ENCODE measurements at regions not wholly inside any gene's neighbourhood (a gene's known extent, or its start where the extent isn't known, plus 50 kb on each side); places are given as distances from the start of the nearest gene placed in this dataset.
A peak's percentile ranks its signal among the peaks of the same experiment; 100 is the strongest.

GRCh38 chr7:47664650-47665195 lies 82.8 kb upstream of the TNS3 start:
- no peaks in the 10 kb centered on the region for H3K4me1 ChIP-seq (ENCODE audit: control insufficient read depth, insufficient read depth, low read length)

GRCh38 chr7:47663851-47664250 lies 81.9 kb upstream of the TNS3 start:
- Histone ChIP-seq H3K27ac (ENCODE audit: low read depth, low read length) (no peak overlapping the region), H3K9me3 (ENCODE audit: control insufficient read depth, insufficient read depth, low read length) (no peaks in the 10 kb centered on the region), H3K27me3 (ENCODE audit: control insufficient read depth, insufficient read depth, low read length) (no peaks in the 10 kb centered on the region), H3K36me3 (ENCODE audit: control insufficient read depth, insufficient read depth, low read length) (no peaks in the 10 kb centered on the region), H3K9ac (ENCODE audit: low read depth, low read length) (no peak overlapping the region), H3K4me1 (ENCODE audit: control insufficient read depth, insufficient read depth, low read length) (no peaks in the 10 kb centered on the region), H3K4me3 (ENCODE audit: low read depth, low read length) (no peak overlapping the region)

More at GRCh38 chr7:47664650-47665195, 82.8 kb upstream of the TNS3 start:
- Histone ChIP-seq H3K9ac (ENCODE audit: low read depth, low read length) (no peak overlapping the region), H3K36me3 (ENCODE audit: control insufficient read depth, insufficient read depth, low read length) (no peaks in the 10 kb centered on the region), H3K4me3 (ENCODE audit: low read depth, low read length) (no peak overlapping the region), H3K27me3 (ENCODE audit: control insufficient read depth, insufficient read depth, low read length) (no peaks in the 10 kb centered on the region), H3K27ac (ENCODE audit: low read depth, low read length) (no peak overlapping the region), H3K9me3 (ENCODE audit: control insufficient read depth, insufficient read depth, low read length) (no peaks in the 10 kb centered on the region)

GRCh38 chr7:47663213-47663612 lies 81.3 kb upstream of the TNS3 start:
- no peak overlapping the region for H3K4me3 ChIP-seq (ENCODE audit: low read depth, low read length)
- no peaks in the 10 kb centered on the region for H3K36me3 ChIP-seq (ENCODE audit: control insufficient read depth, insufficient read depth, low read length)
- H3K4me1 ChIP-seq (ENCODE audit: control insufficient read depth, insufficient read depth, low read length) = no peaks in the 10 kb centered on the region
- no peaks in the 10 kb centered on the region for H3K9me3 ChIP-seq (ENCODE audit: control insufficient read depth, insufficient read depth, low read length)
- no peaks in the 10 kb centered on the region for H3K27me3 ChIP-seq (ENCODE audit: control insufficient read depth, insufficient read depth, low read length)
- H3K9ac ChIP-seq (ENCODE audit: low read depth, low read length) = no peak overlapping the region
- no peak overlapping the region for H3K27ac ChIP-seq (ENCODE audit: low read depth, low read length)

DNA sequence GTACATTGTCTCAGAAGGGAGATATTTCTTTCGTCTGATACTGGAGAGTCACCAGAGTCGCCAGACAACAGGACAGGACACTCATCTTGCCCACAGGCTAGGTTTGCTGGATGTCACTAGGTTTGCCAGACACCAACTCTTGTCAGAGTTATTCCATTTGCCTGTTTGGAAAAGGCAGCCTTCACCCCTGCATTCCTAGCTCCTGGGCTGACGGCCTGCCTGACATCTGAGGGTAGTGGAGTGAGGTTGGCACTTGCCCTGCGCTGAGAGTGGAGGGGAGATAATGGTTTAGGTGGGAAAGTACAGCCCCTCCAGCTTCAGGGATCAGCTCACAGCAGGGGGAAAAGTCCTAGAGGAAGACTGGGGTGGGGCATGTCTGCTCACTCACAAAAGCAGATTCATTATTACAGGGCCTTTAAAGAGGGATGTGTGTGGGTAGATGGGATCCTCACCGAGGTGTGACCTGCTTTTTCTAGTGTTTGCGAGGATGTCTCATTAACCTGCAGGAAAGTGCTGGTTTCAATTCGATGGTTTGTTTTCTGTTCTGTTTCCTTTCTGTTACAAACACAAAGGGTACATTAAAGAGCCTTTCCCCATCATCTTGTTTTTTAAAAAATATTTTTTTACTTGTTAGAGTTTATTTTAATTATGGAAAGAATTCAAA lies 79.3 kb upstream of the TNS3 start:
- Histone ChIP-seq H3K4me1 (ENCODE audit: control insufficient read depth, insufficient read depth, low read length) (no peaks in the 10 kb centered on the region), H3K4me3 (ENCODE audit: low read depth, low read length) (no peak overlapping the region), H3K9me3 (ENCODE audit: control insufficient read depth, insufficient read depth, low read length) (no peaks in the 10 kb centered on the region), H3K36me3 (ENCODE audit: control insufficient read depth, insufficient read depth, low read length) (no peaks in the 10 kb centered on the region), H3K27me3 (ENCODE audit: control insufficient read depth, insufficient read depth, low read length) (no peaks in the 10 kb centered on the region), H3K27ac (ENCODE audit: low read depth, low read length) (no peak overlapping the region), H3K9ac (ENCODE audit: low read depth, low read length) (no peak overlapping the region)

DNA sequence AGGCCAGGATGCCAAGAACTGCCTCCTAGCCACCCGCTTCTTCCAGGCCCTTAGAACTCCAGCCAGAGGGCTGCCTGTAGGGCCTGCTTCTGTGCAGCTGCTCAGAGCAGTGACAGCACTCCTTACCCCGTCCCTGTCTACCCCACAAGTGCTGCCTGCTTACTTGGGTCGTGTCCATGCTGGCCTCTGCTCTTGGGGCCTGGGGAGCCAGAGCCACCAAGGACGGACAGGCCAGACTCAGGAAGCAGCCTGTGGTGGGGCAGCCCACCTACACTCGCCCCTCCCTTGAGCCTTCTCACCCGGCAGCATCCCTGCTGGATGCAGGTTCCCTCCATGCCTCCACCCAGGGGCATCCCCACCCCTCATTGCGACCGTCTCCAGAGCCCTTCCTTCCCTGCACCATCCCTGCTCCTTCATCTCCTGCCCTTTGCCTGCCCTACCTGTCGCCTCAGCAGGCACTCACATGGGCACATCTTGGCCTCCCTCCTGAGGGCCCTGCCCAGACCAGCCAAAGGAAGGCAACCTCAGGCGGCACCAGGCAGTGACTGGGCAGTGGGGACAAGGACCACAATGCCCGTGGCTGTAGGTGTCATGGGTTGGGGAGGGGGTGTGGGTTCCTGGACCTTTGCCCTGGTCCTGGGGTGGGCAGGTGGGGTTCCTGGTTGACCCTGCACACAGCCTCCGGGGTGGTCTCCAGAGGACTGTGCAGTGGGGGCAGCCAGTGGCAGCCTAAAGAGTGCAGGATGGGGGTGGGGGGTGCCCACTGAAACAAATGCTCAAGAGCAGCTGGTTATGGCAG lies 78.0 kb upstream of the TNS3 start:
- Histone ChIP-seq H3K4me3 (ENCODE audit: low read depth, low read length) (no peak overlapping the region), H3K36me3 (ENCODE audit: control insufficient read depth, insufficient read depth, low read length) (no peaks in the 10 kb centered on the region), H3K27me3 (ENCODE audit: control insufficient read depth, insufficient read depth, low read length) (no peaks in the 10 kb centered on the region), H3K4me1 (ENCODE audit: control insufficient read depth, insufficient read depth, low read length) (peaks cover 3% of the 10 kb centered on the region; the same call in 1 of the 2 replicates), H3K27ac (ENCODE audit: low read depth, low read length) (no peak overlapping the region), H3K9ac (ENCODE audit: low read depth, low read length) (no peak overlapping the region), H3K9me3 (ENCODE audit: control insufficient read depth, insufficient read depth, low read length) (no peaks in the 10 kb centered on the region)

DNA sequence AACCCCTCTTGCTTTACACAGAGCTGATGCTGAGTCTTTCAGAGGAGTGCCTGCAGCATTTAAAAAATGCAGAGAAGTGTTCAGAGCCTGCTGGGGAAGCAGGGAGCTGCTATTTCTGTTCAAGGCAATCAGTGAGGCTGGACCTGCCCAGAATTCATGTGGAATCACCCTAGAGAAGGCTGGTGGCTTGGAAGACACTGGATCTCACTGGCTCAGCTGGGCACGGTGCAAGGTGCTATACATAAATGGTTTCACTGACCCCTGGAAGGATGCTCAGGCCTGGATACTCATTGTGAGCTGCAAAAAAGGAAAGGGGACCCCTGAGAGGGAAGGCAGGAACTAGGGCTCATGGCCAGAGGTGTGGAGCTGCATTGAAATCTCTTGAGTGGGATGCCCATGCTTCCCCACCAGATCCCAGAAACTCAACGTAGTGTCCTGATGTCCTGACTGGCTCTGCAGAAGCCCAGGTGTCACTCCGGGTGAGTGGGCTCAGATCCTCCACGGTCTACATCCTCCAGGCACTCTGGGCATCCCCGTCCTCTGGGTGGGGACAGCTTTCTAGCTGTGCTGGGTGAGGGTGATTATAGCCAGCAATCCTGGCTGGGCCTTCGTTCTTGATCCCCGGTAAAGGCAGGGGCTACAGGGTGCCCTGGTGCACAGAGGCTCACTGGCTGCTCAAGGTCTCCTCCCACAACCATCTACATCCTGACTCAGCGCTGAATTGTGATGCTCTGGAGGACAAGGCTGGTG lies 77.2 kb upstream of the TNS3 start:
- Histone ChIP-seq H3K27ac (ENCODE audit: low read depth, low read length) (no peak overlapping the region), H3K27me3 (ENCODE audit: control insufficient read depth, insufficient read depth, low read length) (no peaks in the 10 kb centered on the region), H3K9ac (ENCODE audit: low read depth, low read length) (no peak overlapping the region), H3K4me3 (ENCODE audit: low read depth, low read length) (no peak overlapping the region), H3K36me3 (ENCODE audit: control insufficient read depth, insufficient read depth, low read length) (no peaks in the 10 kb centered on the region), H3K9me3 (ENCODE audit: control insufficient read depth, insufficient read depth, low read length) (no peaks in the 10 kb centered on the region), H3K4me1 (ENCODE audit: control insufficient read depth, insufficient read depth, low read length) (peaks cover 4% of the 10 kb centered on the region; the same call in 1 of the 2 replicates)

DNA sequence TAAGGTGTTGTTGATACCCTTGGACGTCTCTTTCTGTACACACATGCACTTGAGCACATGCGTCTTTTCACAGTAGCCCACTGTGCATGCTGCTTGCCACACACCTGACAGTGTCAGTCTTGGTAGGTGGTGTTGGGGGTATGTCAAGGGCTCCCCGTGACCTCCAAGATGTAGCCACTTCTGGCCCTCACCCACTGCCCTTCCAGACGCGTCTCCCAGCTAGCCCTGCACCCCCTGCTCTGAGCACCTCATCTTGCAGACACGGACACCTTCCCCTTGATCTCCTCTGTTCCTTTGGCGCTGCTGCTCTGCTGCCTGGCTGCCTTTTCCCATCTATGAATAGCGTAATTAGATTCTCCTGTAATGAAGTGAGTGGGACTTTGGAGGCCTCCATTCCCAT lies 75.2 kb upstream of the TNS3 start:
- Histone ChIP-seq H3K9ac (ENCODE audit: low read depth, low read length) (no peak overlapping the region), H3K27me3 (ENCODE audit: control insufficient read depth, insufficient read depth, low read length) (no peaks in the 10 kb centered on the region), H3K36me3 (ENCODE audit: control insufficient read depth, insufficient read depth, low read length) (no peaks in the 10 kb centered on the region), H3K4me1 (ENCODE audit: control insufficient read depth, insufficient read depth, low read length) (peaks cover 10% of the 10 kb centered on the region), H3K27ac (ENCODE audit: low read depth, low read length) (no peak overlapping the region), H3K9me3 (ENCODE audit: control insufficient read depth, insufficient read depth, low read length) (no peaks in the 10 kb centered on the region), H3K4me3 (ENCODE audit: low read depth, low read length) (no peak overlapping the region)

DNA sequence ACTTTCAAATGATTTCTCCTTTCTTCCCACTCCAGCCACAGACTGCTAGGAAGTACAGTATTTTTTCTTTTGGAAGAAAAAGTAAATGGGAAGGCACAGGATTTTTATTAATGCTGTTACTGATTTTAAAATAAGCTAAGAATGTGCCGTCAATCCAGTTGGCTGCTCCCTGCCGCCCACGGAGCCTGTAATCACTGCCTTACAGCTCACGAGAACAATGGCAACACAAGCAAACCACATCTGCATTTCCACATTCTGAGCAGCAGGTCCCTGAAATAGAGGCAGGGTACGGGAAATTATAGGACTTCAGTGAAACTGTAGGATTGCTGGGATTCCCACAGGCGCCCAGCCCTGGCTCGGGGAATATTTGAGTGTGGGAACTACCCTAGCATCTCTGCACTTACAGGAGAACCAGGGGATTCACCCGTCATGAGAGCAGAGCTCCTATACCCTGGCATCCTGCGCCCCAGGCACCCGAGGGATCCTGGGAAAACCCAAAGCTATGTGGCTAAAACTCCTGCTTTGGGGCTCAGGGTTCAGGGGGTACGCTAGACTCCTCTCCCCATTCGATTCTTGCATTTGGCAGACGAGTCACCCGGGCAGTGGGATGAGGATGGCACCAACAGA lies 72.9 kb upstream of the TNS3 start:
- Histone ChIP-seq H3K9ac (ENCODE audit: low read depth, low read length) (no peak overlapping the region), H3K27ac (ENCODE audit: low read depth, low read length) (peak overlapping the region; percentile 31), H3K4me1 (ENCODE audit: control insufficient read depth, insufficient read depth, low read length) (peaks cover 10% of the 10 kb centered on the region), H3K9me3 (ENCODE audit: control insufficient read depth, insufficient read depth, low read length) (no peaks in the 10 kb centered on the region), H3K27me3 (ENCODE audit: control insufficient read depth, insufficient read depth, low read length) (no peaks in the 10 kb centered on the region), H3K4me3 (ENCODE audit: low read depth, low read length) (no peak overlapping the region), H3K36me3 (ENCODE audit: control insufficient read depth, insufficient read depth, low read length) (no peaks in the 10 kb centered on the region)

DNA sequence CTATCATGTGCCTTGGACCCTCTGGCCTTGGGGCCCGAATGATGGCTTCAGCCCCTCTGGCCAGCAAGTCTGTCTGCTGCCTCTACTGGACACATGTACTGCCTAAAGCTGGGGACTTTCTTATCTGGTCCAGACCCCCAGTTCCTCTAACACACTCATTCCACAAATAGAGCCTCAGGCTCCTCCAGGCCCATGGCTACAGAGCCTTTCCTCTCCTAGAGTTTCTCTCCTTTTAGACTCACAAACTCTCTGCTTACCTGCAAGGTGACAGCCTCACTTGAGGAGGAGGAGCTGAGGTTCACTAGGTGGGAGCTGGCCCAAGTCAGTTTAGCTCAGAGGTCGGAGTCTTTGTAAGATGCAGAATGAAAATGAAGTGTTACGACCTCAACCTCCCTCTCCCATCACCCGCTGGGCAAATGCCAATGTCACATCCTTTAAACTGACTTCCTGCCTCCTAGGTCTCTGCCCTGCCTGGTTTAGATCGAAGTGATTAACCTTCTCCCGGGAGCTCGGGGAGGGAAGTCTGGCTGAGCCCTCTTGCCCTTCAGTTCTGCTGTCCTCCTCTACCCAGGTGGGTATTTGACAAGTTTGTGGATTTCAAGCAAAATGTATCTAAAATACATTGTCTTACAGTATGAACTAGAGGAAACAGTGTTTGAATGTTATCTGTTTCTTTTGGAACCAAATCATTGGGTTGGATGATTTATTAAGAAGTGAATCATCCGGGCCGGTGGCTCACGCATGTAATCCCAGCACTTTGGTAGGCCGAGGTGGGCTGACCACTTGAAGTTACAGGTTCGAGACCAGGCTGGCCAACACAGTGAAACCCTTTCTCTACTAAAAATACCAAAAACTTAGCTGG lies 71.9 kb upstream of the TNS3 start:
- Histone ChIP-seq H3K4me3 (ENCODE audit: low read depth, low read length) (no peak overlapping the region), H3K27ac (ENCODE audit: low read depth, low read length) (no peak overlapping the region), H3K9me3 (ENCODE audit: control insufficient read depth, insufficient read depth, low read length) (no peaks in the 10 kb centered on the region), H3K9ac (ENCODE audit: low read depth, low read length) (no peak overlapping the region), H3K36me3 (ENCODE audit: control insufficient read depth, insufficient read depth, low read length) (no peaks in the 10 kb centered on the region), H3K4me1 (ENCODE audit: control insufficient read depth, insufficient read depth, low read length) (peaks cover 10% of the 10 kb centered on the region), H3K27me3 (ENCODE audit: control insufficient read depth, insufficient read depth, low read length) (no peaks in the 10 kb centered on the region)

DNA sequence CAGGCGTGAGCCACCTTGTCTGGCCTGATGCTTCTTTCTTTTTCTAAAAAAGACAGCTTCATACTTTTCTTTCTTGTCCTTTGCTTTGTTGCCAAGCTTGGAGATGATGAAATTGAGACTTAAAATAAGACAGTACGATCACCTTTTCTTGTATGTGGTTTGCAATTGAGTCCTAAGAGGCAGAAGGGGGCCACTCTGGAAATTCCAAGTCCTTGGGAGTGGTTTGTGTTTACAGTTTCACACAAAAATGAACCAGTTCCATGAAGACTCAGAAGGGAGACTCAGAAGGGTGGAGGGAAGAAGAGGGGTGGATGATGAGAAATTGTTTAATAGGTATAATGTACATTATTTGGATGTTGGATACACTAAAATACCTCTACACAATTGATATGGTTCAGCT lies 70.7 kb upstream of the TNS3 start:
- no peaks in the 10 kb centered on the region for H3K36me3 ChIP-seq (ENCODE audit: control insufficient read depth, insufficient read depth, low read length)
- H3K27me3 ChIP-seq (ENCODE audit: control insufficient read depth, insufficient read depth, low read length) = no peaks in the 10 kb centered on the region
- no peak overlapping the region for H3K4me3 ChIP-seq (ENCODE audit: low read depth, low read length)
- H3K4me1 ChIP-seq (ENCODE audit: control insufficient read depth, insufficient read depth, low read length) = peaks cover 10% of the 10 kb centered on the region
- no peak overlapping the region for H3K27ac ChIP-seq (ENCODE audit: low read depth, low read length)
- H3K9me3 ChIP-seq (ENCODE audit: control insufficient read depth, insufficient read depth, low read length) = no peaks in the 10 kb centered on the region
- no peak overlapping the region for H3K9ac ChIP-seq (ENCODE audit: low read depth, low read length)

Measured in HUES48 (cell line).